PFSK-1 (cell line): ENCODE measurements at regions not wholly inside any gene's neighbourhood (a gene's known extent, or its start where the extent isn't known, plus 50 kb on each side); places are given as distances from the start of the nearest gene placed in this dataset.

Experiments
- POLR2AphosphoS5 ChIP-seq: IDR thresholded peaks from 2 replicates; pipeline ENCODE4 v1.6.1; 2012; ENCODE audit warnings: low read depth, mild to moderate bottlenecking, control low read depth, low read length, moderate library complexity
- REST ChIP-seq, 2 experiments: IDR thresholded peaks; 2 replicates each; pipeline versions ENCODE4 v1.6.1 to v1.8.0; 2011 to 2012; ENCODE audit warnings: low read depth in 2 of 2, low read length in 2 of 2, control low read depth in 1 of 2, inconsistent platforms in 1 of 2, mild to moderate bottlenecking in 1 of 2, moderate library complexity in 1 of 2; ENCODE audit not compliant: insufficient read depth in 1 of 2
- SIN3A ChIP-seq: IDR thresholded peaks from 2 replicates; pipeline ENCODE4 v1.6.1; 2012; ENCODE audit warnings: mild to moderate bottlenecking, low read length, moderate library complexity, borderline replicate concordance; ENCODE audit not compliant: insufficient read depth
- TAF1 ChIP-seq: IDR thresholded peaks from 2 replicates; pipeline ENCODE4 v1.6.1; 2012; ENCODE audit warnings: low read length, control low read depth, borderline replicate concordance; ENCODE audit not compliant: insufficient read depth

- TF ChIP-seq REST (IDR thresholded peaks at IDR 0.05; ENCODE audit: insufficient read depth in 1 of 2, low read depth in 2 of 2, low read length in 2 of 2) (no peak), SIN3A (no peak), POLR2AphosphoS5 (no peak), TAF1 (no peak)
Observed at GRCh38 chr2:14475994-14476393, 156.5 kb upstream of the LRATD1 start.
